ELR (cell line): ENCODE measurements at regions not wholly inside any gene's neighbourhood (a gene's known extent, or its start where the extent isn't known, plus 50 kb on each side); places are given as distances from the start of the nearest gene placed in this dataset.
"Not testable (repeated sequence)": the region's sequence is repeated elsewhere in the genome, so short reads cannot be mapped to it uniquely, and the experiment has no call there.

Experiments
- DNase-seq: peaks from one replicate; pipeline ENCODE4 v3.0.0-alpha.2; 2015; ENCODE audit warnings: low read depth

- no peak for DNase-seq
Measured at GRCh38 chr5:147081311-147081764, 153.5 kb upstream of the STK32A start.

GRCh38 chr5:147084702-147085101, 150.1 kb upstream of the STK32A start:
- DNase-seq, result no peak

GRCh38 chr5:147085409-147085808, 149.4 kb upstream of the STK32A start:
- no peak for DNase-seq

- DNase-seq, result no peak
Measured at GRCh38 chr5:147092044-147092443, 142.8 kb upstream of the STK32A start.

- DNase-seq, result peak; percentile 4
Measured at GRCh38 chr5:147093138-147093537, 141.7 kb upstream of the STK32A start.

- no peak for DNase-seq
Measured at GRCh38 chr5:147095740-147096139, 139.1 kb upstream of the STK32A start.

- DNase-seq, result peak; percentile 65
Measured at GRCh38 chr5:147098233-147098790, 136.5 kb upstream of the STK32A start.

- DNase-seq, result no peak
Measured at GRCh38 chr5:147101659-147102369, 133.0 kb upstream of the STK32A start.

- DNase-seq, result no peak
Measured at GRCh38 chr5:147112899-147113298, 121.9 kb upstream of the STK32A start.

GRCh38 chr5:147113967-147114366, 120.9 kb upstream of the STK32A start:
- no peak for DNase-seq

GRCh38 chr5:147139759-147140158, 95.1 kb upstream of the STK32A start:
- not testable (repeated sequence) for DNase-seq

- no peak for DNase-seq
Measured at GRCh38 chr5:147140558-147140957, 94.3 kb upstream of the STK32A start.

- not testable (repeated sequence) for DNase-seq
Measured at GRCh38 chr5:147141580-147141979, 93.2 kb upstream of the STK32A start.

- no peak for DNase-seq
Measured at GRCh38 chr5:147143215-147143614, 91.6 kb upstream of the STK32A start.

GRCh38 chr5:147145328-147145727, 89.5 kb upstream of the STK32A start:
- DNase-seq, result no peak

- DNase-seq, result no peak
Measured at GRCh38 chr5:147148715-147149114, 86.1 kb upstream of the STK32A start.

- no peak for DNase-seq
Measured at GRCh38 chr5:147152086-147152485, 82.7 kb upstream of the STK32A start.

GRCh38 chr5:147154809-147155208, 80.0 kb upstream of the STK32A start:
- DNase-seq, result no peak

- no peak for DNase-seq
Measured at GRCh38 chr5:147156012-147156411, 78.8 kb upstream of the STK32A start.

GRCh38 chr5:147160902-147161700, 73.7 kb upstream of the STK32A start:
- no peak for DNase-seq

- no peak for DNase-seq
Measured at GRCh38 chr5:147162740-147163139, 72.1 kb upstream of the STK32A start.

- no peak for DNase-seq
Measured at GRCh38 chr5:147167529-147167928, 67.3 kb upstream of the STK32A start.
